OCI-LY3 (cell line): ENCODE measurements at regions not wholly inside any gene's neighbourhood (a gene's known extent, or its start where the extent isn't known, plus 50 kb on each side); places are given as distances from the start of the nearest gene placed in this dataset.

Experiments used
- H2AFZ ChIP-seq: fragments of 200-600, 300-600 bp; shearing (Covaris generic); 2 replicates; pipeline ENCODE4 v1.6.0; 2014; ENCODE audit warnings: antibody characterized with exemption, low read depth, low read length
- H3K27ac ChIP-seq: fragments of 200-600, 300-600 bp; sonication (generic); 2 replicates; pipeline ENCODE4 v1.5.1; 2014; ENCODE audit warnings: mild to moderate bottlenecking, low read length, moderate library complexity, mixed read lengths
- H3K27me3 ChIP-seq: fragments of 200-600, 300-600 bp; sonication (generic); 2 replicates; pipeline ENCODE4 v1.6.1; 2014; ENCODE audit warnings: low read depth, low read length, mixed read lengths
- H3K36me3 ChIP-seq: fragments of 200-600, 300-600 bp; sonication (generic); replicated peaks from 2 replicates; pipeline ENCODE3; 2014; ENCODE audit warnings: low read depth, low read length, mixed read lengths
- H3K4me1 ChIP-seq: fragments of 300-600, 200-600 bp; sonication (generic); 2 replicates; pipeline ENCODE4 v1.6.1; 2014; ENCODE audit warnings: low read length, mixed read lengths
- H3K4me2 ChIP-seq: fragments of 200-600, 300-600 bp; sonication (generic); 2 replicates; pipeline ENCODE4 v1.6.1; 2014; ENCODE audit warnings: low read length, mixed read lengths
- H3K4me3 ChIP-seq: fragments of 300-600, 200-600 bp; sonication (generic); 2 replicates; pipeline ENCODE4 v1.5.1; 2014; ENCODE audit warnings: antibody characterized with exemption, mild to moderate bottlenecking, low read length, moderate library complexity
- H3K79me2 ChIP-seq: fragments of 300-600, 200-600 bp; shearing (Covaris generic); 2 replicates; pipeline ENCODE4 v1.6.1; 2014; ENCODE audit warnings: mild to moderate bottlenecking, low read length, mixed read lengths
- H3K9ac ChIP-seq: fragments of 300-600, 200-600 bp; shearing (Covaris generic); 2 replicates; pipeline ENCODE4 v1.6.0; 2014; ENCODE audit warnings: mild to moderate bottlenecking, low read length, moderate library complexity
- H3K9me3 ChIP-seq: fragments of 200-600, 300-600 bp; shearing (Covaris generic); 2 replicates; pipeline ENCODE4 v1.6.1; 2014; ENCODE audit warnings: low read length, mixed read lengths; ENCODE audit not compliant: insufficient read depth
- H4K20me1 ChIP-seq: fragments of 200-600, 300-600 bp; sonication (generic); 2 replicates; pipeline ENCODE4 v1.6.1; 2016; ENCODE audit warnings: low read length, mixed read lengths; ENCODE audit not compliant: insufficient read depth
- EZH2phosphoT487 ChIP-seq: fragments of 200-600 bp; shearing (Covaris generic); IDR thresholded peaks from 2 replicates; pipeline ENCODE4 v1.6.1; 2018; ENCODE audit warnings: antibody characterized with exemption, mixed run types, low read depth
- TF ChIP-seq, protein P1 (sequence below): fragments of 200-600, 300-600 bp; sonication (generic); IDR thresholded peaks from 2 replicates; pipeline ENCODE4 v1.5.1; 2014; ENCODE audit warnings: antibody characterized with exemption, low read length, low read depth

DNA sequence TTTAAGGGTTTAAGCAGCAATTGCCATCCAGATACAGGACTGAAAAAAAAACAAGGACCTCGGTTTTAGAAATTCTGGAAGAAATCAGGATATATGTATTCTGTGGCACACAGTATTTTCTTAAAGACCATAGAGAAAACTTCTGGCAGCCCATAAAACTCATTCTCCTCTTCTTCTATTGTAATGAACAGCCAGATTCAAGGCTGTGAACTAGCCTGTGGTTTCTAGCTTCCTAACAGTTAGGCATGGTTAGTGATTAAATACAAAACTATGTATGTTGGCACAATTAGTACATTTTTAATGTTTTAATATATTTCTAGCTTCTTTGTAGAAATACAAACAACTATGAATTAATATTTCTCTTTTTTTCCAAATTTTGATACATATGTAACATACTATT is 555.7 kb downstream of the DSC3 start:
- Histone ChIP-seq H3K4me2 (no peak overlapping the region), H3K9me3 (no peaks in the 10 kb centered on the region), H3K27ac (no peak overlapping the region), H2AFZ (no peak overlapping the region), H3K27me3 (no peaks in the 10 kb centered on the region), H3K4me3 (no peak overlapping the region), H3K79me2 (no peaks in the 10 kb centered on the region), H3K36me3 (no peaks in the 10 kb centered on the region), H3K9ac (no peak overlapping the region), H4K20me1 (no peaks in the 10 kb centered on the region), H3K4me1 (no peaks in the 10 kb centered on the region)
- TF ChIP-seq EZH2phosphoT487: no peak
- TF ChIP-seq, protein P1, sequence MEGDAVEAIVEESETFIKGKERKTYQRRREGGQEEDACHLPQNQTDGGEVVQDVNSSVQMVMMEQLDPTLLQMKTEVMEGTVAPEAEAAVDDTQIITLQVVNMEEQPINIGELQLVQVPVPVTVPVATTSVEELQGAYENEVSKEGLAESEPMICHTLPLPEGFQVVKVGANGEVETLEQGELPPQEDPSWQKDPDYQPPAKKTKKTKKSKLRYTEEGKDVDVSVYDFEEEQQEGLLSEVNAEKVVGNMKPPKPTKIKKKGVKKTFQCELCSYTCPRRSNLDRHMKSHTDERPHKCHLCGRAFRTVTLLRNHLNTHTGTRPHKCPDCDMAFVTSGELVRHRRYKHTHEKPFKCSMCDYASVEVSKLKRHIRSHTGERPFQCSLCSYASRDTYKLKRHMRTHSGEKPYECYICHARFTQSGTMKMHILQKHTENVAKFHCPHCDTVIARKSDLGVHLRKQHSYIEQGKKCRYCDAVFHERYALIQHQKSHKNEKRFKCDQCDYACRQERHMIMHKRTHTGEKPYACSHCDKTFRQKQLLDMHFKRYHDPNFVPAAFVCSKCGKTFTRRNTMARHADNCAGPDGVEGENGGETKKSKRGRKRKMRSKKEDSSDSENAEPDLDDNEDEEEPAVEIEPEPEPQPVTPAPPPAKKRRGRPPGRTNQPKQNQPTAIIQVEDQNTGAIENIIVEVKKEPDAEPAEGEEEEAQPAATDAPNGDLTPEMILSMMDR: no peak

DNA sequence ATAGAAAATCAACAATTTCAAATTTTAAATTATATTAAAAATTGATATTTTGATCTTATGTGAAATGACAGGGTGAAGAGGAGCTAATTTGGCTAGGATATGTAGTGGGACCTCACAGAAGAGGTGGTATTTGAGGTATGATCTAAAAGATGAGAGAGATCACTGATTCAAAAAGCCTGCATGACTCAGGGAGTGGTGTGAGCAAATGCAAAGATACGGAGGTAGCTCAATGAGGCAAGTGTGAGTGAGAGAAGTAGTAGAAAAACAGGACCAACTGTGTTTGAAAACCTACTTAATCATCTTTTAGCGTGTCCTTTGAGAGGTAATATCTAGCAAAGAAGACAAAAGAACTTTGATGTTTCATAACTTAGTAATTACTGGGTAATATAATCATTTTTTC is 557.5 kb downstream of the DSC3 start:
- Histone ChIP-seq H3K27ac (no peak overlapping the region), H3K4me3 (no peak overlapping the region), H3K36me3 (no peaks in the 10 kb centered on the region), H4K20me1 (no peaks in the 10 kb centered on the region), H3K4me1 (no peaks in the 10 kb centered on the region), H3K4me2 (no peak overlapping the region), H3K79me2 (no peaks in the 10 kb centered on the region), H3K9ac (no peak overlapping the region), H3K27me3 (no peaks in the 10 kb centered on the region), H3K9me3 (no peaks in the 10 kb centered on the region), H2AFZ (no peak overlapping the region)
- TF ChIP-seq, protein P1: no peak
- TF ChIP-seq EZH2phosphoT487: no peak

DNA sequence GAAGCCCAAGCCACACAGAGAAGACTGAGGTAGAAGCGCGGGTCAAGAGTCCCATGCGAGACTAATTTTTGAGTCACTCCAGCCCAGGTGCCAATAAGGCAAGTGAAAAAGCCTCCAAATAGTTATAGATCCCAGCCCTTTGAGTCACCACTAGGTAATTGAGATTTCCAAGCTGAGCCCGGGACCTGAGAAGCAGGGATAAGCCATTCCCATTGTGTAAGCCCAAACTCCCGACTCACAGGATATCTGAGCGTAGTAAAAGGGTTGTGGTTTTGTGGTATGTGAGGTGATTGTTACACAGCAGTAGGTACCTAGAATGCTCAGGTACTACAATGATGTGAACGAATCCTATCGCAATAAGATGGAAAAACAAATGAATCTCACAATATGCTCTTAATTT is 560.7 kb downstream of the DSC3 start:
- no peak overlapping the region for H3K4me2 ChIP-seq
- H4K20me1 ChIP-seq: no peaks in the 10 kb centered on the region
- no peak overlapping the region for H3K27ac ChIP-seq
- H3K36me3 ChIP-seq: no peaks in the 10 kb centered on the region
- no peak overlapping the region for H2AFZ ChIP-seq
- H3K4me1 ChIP-seq: no peaks in the 10 kb centered on the region
- H3K9ac ChIP-seq: no peak overlapping the region
- H3K4me3 ChIP-seq: no peak overlapping the region
- H3K79me2 ChIP-seq: no peaks in the 10 kb centered on the region
- no peaks in the 10 kb centered on the region for H3K27me3 ChIP-seq
- H3K9me3 ChIP-seq: no peaks in the 10 kb centered on the region
- no peak for TF ChIP-seq EZH2phosphoT487
- TF ChIP-seq, protein P1: no peak

DNA sequence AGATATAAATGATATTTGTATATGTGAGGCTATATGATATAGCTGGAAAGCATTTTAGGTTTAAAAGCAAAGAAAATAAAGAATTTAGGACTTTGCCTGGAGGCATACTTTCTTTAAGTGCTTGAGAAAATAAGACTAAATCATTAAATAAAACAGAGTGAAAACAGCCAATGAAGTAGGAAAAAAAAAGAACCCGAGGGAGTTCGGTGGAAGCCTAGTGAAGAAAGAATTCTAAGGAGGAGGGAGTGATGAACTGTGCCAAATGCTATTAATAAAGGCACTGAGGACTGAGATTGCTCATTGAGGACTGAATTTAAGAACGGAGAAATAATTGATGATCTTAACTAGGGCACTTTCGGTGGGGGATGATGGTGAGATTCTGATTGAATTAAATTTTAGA is 573.5 kb downstream of the DSC3 start:
- Histone ChIP-seq H3K27me3 (no peaks in the 10 kb centered on the region), H4K20me1 (no peaks in the 10 kb centered on the region), H3K9me3 (no peaks in the 10 kb centered on the region), H3K9ac (no peak overlapping the region), H3K4me3 (no peak overlapping the region), H2AFZ (no peak overlapping the region), H3K79me2 (no peaks in the 10 kb centered on the region), H3K27ac (no peak overlapping the region), H3K4me2 (no peak overlapping the region), H3K36me3 (no peaks in the 10 kb centered on the region), H3K4me1 (peaks cover 4% of the 10 kb centered on the region; the same call in 1 of the 2 replicates)
- TF ChIP-seq, protein P1: no peak
- no peak for TF ChIP-seq EZH2phosphoT487
